NCI-H128 (cell line): ENCODE measurements at regions not wholly inside any gene's neighbourhood (a gene's known extent, or its start where the extent isn't known, plus 50 kb on each side); places are given as distances from the start of the nearest gene placed in this dataset.
"Not testable (repeated sequence)": the region's sequence is repeated elsewhere in the genome, so short reads cannot be mapped to it uniquely, and the experiment has no call there.

Experiments
- DNase-seq: peaks from one replicate; lab custom pipeline; 2025; ENCODE audit not compliant: unreplicated experiment; lab: John Stamatoyannopoulos, UW

DNA sequence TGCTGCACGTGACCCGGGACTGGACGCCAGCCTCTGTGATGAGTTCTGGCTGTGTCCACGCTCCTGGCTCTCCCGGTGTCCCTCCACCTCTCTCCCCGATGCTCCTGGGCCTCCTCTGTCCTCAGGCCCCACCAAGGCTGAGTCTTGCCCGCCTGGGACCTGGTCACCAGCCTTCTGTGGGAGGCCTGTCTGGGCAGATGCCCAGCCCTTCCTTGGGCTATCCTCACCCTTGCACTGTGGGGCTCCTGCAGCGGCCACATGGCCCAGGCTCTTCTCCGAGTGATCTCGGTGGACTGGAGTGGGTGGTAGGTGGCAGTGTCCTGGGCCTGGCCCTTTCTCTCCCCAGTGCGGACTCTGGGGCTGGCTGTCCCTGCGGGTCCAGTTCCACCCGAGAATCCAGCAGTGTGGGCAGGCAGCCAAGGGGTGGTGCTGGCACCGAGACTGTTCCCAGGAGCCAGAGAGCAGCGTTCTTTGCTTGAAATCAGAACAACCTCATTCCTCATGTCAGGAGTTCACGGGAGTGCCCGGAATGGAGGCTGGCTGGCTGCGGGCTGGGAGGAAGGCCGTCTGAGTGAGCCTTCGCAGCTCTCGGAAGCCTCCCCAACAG lies 94.6 kb downstream of the TMEM121 start:
- DNase-seq: not testable (repeated sequence)

DNA sequence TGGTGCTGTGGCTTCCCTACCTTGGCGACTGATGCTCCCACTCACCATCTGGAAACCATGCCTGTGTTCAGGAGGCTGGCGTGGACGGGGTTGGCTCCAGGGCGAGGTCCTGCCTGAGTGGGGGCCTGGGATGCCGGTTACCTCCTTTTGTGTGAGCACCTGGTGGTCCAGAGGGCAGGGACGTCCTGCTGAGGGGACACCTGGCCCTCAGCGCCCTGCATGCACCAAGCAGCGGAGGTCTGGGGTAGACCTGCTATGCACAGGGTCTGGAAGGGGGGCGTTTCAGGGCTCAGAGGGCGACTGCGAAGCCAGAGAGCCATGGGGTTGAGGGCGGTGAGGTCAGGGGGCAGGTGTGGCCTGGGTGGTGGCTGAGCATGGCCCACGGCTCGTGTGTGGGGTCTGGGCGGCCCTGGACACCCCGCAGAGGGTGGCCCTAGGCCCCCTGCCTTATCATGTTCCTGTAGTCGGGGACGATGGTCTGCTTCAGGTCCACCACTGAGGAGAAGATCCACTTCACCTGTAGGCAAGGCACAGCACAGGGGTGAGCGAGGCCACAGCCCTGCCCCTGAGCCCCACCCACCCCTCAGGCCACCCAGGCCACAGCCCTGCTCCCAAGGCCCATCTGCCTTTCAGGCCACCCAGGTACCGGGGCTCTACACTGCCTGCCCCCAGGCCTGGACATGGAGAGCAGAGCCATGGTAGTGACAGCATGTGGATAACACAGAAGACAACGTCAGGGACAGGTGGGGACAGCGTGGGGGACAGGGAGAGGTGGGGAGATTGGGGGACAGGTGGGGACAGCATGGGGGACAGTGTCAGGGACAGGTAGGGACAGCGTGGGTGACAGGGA lies 95.3 kb downstream of the TMEM121 start:
- DNase-seq: not testable (repeated sequence)

DNA sequence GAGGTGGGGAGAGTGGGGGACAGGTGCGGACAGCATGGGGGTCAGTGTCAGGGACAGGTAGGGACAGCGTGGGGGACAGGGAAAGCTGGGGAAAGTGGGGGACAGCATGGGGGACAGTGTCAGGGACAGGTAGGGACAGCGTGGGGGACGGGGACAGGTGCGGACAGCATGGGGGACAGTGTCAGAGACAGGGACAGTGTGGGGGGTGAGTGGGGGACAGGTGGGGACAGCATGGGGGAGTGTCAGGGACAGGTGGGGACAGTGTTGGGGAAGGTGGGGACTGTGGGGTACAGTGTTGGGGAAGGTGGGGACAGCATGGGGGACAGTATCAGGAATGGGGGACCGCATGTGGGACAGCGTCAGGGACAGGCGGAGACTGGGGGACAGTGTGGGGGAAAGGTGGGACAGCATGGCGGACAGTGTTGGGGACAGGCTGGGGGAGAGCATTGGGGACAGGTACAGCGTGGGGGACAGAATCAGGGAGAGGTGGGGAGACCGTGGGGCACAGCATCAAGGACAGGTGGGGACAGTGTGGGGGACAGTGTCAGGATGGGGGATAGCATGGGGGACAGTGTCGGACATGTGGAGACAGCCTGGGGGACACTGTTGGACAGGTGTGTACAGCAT lies 96.1 kb downstream of the TMEM121 start:
- no peak for DNase-seq

DNA sequence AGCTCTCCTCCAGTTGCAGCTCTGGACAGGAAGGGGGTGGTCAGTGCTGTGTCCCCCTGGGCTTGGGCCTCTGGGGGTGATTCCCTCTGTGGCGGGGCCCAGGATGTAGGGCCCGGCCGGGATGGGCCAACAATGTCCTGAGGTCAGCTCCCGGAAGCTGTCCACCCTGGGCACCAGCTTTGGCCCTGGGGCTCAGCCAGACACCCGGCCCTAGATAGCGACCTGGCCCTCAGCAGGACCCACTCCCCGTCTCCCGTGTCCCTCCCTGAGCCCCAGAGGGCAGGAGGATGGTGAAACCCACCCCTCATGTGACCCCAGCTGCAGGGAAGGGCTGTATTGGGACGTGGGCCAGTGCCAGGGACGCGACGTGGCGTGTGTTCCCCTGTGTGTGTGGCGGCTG lies 96.8 kb downstream of the TMEM121 start:
- DNase-seq: not testable (repeated sequence)

DNA sequence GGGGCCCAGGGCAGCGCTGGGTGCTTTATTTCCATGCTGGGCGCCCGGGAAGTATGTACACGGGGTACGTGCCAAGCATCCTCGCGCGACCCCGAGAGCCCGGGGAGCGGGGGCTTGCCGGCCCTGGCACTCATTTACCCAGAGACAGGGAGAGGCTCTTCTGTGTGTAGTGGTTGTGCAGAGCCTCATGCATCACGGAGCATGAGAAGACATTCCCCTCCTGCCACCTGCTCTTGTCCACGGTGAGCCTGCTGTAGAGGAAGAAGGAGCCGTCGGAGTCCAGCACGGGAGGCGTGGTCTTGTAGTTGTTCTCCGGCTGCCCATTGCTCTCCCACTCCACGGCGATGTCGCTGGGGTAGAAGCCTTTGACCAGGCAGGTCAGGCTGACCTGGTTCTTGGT lies 98.0 kb downstream of the TMEM121 start:
- DNase-seq: not testable (repeated sequence)

DNA sequence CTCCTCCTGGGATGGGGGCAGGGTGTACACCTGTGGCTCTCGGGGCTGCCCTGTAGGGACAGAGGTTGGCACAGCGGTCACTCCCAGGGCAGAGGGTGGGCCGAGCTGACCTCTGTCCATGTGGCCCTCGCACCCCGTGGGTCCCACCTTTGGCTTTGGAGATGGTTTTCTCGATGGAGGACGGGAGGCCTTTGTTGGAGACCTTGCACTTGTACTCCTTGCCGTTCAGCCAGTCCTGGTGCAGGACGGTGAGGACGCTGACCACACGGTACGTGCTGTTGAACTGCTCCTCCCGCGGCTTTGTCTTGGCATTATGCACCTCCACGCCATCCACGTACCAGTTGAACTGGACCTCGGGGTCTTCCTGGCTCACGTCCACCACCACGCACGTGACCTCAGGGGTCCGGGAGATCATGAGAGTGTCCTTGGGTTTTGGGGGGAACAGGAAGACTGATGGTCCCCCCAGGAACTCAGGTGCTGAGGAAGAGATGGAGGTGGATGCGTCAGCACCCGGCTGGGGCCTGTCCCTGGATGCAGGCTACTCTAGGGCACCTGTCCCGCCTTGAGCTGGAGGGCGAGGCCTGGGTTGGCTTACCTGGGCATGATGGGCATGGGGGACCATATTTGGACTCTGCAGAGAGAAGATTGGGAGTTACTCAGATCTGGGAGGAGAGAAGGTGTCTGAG lies 98.5 kb downstream of the TMEM121 start:
- DNase-seq: not testable (repeated sequence)

DNA sequence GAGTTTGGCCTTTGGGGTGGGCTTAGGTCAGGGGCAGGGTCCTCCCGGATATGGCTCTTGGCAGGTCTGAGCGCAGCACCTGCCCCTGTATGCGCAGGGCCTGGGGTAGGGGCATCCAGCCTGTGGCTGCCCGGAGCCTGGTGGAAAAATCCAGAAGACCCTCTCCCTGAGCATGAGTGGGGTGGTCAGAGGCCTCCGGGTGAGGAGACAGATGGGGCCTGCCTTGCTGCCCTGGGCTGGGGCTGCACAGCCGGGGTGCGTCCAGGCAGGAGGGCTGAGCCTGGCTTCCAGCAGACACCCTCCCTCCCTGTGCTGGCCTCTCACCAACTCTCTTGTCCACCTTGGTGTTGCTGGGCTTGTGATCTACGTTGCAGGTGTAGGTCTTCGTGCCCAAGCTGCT lies 99.1 kb downstream of the TMEM121 start:
- DNase-seq: not testable (repeated sequence)

DNA sequence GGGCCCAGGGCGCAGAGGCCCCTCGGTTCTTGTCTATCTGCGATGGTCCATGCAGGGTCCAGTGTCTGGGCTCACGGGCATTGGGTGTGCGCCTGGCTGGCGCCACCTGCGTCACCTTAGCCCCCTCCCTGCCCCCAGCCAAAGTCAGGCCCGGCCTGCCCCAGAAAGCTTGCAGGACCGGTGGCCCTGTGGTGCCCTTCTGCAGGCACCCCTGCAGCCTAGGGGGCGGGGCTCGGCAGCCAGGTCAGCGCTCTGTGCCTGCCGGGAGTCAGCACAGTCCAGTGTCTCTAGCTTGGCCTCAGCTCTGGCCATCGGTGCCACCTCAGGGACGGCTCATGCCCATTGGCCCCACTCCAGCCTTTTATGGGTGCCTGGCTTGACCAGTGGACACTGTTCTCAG lies 99.7 kb downstream of the TMEM121 start:
- DNase-seq: not testable (repeated sequence)

DNA sequence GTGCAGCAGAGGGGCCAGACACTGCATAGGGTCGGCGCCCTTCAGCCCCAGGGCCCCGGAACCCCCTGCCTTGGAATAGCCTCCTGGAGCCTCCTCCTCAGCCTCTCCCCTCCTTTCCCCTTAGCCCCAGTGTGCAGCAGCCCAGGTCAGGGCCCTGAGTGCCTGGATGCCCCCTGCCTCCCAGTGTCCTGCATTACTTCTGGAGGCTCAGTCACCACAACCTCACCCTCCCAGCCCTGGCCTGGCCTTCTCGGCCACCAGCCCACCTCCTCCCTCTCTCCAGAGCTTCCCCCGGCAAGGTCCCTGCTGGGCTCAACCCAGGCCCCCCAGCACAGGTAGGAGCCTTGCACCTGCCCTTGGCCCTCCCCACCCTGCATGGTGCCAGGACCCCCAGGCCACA lies 100.3 kb downstream of the TMEM121 start:
- DNase-seq: not testable (repeated sequence)

DNA sequence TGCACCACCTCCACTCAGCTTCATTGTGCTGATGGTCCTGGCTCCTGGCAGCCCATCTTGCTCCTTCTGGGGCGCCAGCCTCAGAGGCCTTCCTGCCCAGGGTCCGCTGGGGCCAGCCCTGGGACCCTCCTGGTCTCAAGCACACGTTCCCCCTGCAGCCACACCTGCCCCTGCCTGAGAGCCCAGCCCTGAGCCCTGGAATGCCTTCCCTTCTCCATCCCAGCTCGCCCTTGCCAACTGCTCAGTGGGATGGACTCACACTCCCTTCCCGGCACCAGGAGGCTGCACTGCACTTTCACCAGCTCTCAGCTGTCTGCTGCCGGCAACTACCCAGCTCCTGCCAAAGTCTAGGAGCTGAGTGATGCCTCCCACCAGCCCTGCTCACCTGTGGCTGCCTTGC lies 100.9 kb downstream of the TMEM121 start:
- DNase-seq: not testable (repeated sequence)

DNA sequence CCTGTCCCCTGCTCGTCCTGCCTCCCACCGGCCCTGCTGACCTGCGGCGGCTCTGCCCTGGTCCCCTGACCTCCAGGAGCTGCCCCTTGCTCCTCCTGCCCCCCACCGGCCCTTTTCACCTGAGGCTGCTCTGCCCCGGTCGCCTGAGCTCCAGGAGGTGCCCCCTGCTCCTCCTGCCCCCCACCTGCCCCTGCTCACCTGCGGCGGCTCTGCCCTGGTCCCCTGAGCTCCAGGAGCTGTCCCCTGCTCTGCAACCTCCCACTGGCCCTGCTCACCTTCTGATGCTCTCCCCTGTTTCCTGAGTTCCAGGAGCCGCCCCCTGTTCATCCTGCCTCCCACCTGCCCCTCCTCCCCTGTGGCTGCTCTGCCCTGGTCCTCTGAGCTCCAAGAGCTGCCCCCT lies 101.3 kb downstream of the TMEM121 start:
- DNase-seq: no peak

DNA sequence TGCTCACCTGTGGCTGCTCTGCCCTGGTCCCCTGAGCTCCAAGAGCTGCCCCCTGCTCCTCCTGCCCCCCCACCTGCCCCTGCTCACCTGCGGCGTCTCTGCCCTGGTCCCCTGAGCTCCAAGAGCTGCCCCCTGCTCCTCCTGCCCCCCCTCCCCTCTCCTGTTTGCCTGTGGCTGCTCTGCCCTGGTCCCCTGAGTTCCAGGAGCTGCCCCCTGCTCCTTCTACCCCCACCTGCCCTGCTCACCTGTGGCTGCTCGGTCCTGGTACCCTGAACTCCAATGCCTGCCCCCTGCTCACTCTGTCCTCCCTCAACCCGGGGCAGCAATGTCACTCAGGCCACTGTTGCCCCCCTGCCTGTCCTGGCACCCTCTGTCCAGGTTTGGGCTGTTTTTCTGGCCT lies 101.7 kb downstream of the TMEM121 start:
- not testable (repeated sequence) for DNase-seq

DNA sequence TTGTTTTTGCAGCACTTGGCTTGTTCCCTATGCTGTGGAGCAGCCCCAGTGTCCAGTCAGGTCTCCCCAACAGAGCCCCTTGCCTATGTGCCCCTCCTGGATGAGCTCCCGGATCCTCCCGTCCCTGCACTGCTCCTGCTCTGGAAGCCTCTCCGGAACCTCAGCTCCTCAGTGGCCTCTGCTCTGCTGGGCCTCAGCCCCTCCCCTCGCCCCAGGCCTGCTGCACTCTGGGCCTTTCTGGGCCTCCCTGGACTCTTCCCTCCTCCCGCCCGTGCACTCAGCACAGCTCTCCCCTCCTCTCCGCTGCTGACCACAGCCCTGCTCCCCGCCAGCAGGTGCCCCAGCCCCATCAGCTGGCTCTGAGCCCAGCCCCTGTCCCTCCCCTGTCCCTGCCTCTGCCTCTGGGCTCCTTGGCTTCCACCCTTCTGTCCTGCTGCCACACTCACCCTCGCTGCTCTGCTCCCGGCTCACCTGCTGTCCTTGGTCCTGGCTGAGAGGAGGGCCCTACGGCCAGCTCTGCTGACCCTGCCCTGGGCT lies 102.2 kb downstream of the TMEM121 start:
- DNase-seq: not testable (repeated sequence)

DNA sequence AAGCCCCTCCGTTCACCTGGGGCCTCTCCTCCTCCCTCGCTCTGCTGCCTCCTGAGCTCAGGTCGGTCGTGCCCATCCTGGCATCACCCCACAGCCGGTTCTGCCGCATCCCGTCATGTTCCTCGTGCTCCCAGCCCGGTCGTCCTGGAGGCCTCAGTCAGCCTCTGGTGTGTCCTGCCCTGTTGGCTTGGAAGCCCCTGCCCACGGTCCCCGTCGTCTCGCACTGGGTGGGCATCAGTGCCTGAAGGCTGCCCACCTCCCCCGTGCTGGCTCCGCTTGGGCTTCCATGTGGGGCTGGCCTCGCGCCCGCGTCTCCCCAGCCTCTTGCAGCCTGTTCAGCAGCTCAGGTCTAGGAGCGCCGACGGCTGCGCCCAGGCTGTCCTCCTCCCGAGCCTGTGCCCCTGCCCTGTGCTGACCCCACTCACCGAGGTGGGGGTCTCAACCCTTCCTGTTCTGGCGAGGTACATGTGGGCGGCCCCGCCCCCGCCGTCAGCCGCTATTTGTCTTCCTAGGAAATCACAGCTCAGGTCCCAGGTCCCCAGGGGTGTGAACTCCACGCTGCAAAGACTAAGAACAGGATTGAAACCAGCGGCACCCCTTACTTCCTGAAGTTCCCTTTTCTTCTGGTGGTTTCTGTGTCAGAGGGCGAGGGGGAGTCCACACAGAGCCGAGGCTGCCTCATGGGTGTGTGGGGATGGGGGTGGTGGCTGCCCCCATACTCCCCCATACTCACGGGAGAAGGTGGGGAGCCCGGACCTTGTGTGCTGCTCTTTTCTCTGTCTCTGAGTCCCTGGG lies 102.9 kb downstream of the TMEM121 start:
- not testable (repeated sequence) for DNase-seq

DNA sequence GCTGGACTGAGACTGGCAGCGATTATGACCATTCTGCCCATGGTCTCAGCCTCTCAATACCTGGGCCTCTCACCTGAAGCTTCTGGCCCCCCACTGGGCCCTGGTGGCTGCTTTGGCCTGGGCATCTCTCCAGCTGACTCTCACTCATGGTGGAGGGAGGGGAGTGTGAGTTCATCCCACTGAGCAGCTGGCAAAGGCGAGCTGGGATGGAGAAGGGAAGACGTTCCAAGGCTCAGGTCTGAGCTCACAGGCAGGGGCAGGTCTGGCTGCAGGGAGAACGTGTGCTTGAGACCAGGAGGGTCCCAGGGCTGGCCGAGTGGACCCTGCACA lies 103.5 kb downstream of the TMEM121 start:
- DNase-seq: no peak

DNA sequence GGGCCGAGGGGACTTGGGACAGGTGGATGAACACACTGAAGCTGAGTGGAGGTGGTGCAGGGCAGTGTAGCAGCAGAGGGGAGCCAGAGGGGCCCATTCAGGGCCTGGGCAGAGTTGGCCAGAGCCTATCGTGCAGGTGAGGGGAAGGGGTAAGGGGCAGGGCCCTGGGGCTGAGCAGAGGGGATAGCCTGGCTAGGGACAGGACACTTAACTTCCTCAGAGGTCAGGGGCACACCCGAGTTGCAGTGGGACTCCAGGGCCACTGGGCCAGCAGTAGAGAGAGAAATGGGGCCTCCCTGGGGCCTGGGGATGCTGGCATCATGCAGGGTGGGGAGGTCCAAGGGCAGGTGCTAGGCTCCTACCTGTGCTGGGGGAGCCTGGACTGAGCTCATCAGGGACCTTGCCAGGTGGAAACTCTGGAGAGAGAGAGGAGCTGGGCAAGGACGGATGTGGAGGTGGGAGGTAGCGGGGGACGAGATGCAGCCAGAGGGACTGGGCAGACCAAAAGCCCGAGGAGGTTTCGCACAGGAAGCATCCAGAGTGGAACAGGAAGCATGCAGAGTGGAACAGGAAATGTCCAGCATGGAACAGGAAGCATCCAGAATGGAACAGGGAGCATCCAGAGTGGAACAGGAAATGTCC lies 104.0 kb downstream of the TMEM121 start:
- not testable (repeated sequence) for DNase-seq

DNA sequence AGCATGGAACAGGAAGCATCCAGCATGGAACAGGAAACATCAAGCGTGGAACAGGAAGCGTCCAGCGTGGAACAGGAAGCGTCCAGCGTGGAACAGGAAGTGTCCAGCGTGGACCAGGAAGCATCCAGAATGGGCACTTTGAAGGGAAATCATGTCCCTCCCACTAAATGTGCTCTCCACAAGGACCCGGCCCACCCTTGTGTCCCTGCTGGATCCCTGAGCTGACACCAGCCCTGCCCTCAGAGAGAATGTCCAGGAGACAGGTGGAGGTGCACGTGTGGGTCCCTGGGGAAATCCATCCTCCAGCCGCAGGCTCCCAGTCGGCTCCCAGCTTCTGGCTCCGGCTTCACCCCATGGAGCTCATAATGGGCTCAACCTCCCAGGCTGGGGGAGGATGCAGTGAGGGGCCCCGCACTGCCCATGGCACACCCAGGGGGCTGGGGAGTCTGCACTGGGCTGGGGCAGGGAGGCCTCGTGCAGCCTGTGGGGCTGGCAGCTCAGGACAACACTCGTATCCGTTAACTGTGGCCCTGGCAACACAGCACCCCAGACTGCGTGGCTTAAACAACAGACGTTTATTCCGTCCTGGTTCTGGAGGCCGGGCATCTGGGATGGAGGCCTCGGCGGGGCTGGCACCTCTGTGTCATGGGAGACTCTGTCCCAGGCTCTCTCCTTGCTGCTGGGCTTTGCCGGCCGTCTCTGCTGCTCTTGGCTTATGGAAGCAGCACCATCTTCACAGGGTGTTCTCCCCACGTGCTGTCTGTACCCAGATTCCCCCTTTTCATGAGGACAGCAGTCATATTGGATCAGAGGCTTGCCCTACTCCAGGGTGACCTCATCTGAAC lies 104.8 kb downstream of the TMEM121 start:
- not testable (repeated sequence) for DNase-seq

DNA sequence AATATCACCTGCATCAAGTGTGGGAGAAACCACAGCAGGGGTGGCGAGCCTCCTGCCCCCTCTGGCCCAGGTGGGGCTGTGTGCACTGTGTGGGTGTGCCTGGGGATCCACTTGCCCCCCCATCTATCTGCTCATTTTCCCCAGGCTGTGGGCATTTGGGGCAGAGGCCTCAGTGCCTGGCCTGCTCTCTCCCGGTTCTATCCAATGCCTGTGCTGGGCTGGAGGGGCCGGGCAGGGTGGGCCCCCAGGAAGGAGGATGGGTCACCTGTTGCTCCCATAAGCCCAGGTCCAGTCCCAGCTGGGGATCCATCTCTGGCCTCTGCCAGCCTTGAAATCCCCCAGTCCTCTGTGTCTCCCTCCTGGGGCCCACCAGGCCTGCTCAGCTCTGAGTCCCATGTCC lies 105.6 kb downstream of the TMEM121 start:
- DNase-seq: no peak

DNA sequence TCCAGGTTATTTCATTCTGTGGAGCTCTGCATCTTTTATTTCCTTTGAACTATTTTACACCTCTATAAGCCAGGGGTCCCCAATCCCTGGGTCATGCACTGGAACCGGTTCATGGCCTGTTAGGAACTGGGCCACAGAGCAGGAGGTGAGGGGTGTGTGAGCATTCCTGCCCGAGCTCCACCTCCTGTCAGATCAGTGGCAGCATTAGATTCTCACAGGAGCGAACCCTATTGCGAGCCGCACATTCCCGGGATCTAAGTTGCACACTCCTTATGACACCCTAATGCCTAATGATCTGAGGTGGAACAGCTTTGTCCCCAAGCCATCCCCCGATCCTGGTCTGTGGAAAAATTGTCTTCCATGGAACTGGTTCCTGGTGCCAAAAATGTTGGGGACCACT lies 107.2 kb downstream of the TMEM121 start:
- DNase-seq: not testable (repeated sequence)
